ENCODE measurements at regions not wholly inside any gene's neighbourhood (a gene's known extent, or its start where the extent isn't known, plus 50 kb on each side); places are given as distances from the start of the nearest gene placed in this dataset.

DNA sequence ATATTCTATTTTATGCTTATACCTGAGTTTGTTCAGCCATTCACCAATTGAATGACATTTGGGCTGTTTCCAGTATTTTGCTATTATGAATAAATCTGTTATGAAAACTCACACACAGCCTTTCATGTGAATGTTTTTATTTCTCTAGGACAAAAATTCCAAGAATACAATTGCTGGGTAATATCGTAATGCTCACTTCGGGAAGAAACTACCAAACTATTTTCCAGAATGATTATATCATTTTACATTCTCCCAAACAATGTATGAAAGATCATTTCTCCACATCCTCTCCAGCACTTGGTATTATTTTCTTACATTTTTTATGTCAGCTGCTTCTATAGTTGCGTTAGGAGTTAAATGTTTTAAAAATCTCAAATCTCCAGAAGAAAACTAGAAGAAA, 58.3 kb upstream of the LHFPL2 start:
- TF ChIP-seq, protein P1, sequence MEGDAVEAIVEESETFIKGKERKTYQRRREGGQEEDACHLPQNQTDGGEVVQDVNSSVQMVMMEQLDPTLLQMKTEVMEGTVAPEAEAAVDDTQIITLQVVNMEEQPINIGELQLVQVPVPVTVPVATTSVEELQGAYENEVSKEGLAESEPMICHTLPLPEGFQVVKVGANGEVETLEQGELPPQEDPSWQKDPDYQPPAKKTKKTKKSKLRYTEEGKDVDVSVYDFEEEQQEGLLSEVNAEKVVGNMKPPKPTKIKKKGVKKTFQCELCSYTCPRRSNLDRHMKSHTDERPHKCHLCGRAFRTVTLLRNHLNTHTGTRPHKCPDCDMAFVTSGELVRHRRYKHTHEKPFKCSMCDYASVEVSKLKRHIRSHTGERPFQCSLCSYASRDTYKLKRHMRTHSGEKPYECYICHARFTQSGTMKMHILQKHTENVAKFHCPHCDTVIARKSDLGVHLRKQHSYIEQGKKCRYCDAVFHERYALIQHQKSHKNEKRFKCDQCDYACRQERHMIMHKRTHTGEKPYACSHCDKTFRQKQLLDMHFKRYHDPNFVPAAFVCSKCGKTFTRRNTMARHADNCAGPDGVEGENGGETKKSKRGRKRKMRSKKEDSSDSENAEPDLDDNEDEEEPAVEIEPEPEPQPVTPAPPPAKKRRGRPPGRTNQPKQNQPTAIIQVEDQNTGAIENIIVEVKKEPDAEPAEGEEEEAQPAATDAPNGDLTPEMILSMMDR (conservative IDR thresholded peaks at IDR 0.05 in 1 of 2, IDR thresholded peaks at IDR 0.05 in 1 of 2; ENCODE audit: extremely low read depth in 1 of 2, insufficient read depth in 1 of 2, low read depth in 1 of 2, low read length in 2 of 2): no peak
- TF ChIP-seq EZH2 (IDR thresholded peaks at IDR 0.05; ENCODE audit: borderline replicate concordance, low read length): no peak
